HCT116 (cell line): ENCODE measurements at regions not wholly inside any gene's neighbourhood (a gene's known extent, or its start where the extent isn't known, plus 50 kb on each side); places are given as distances from the start of the nearest gene placed in this dataset.

Experiments used
- ATAC-seq: fragments of 200-7000 bp; cut with Tn5 transposase; 2 replicates; pipeline ENCODE4 v1.9.1; 2020; ENCODE audit warnings: mild to moderate bottlenecking, moderate library complexity
- BruUV-seq: library from RNA; stranded (reverse); fragments of 400-500 nt; replicated peaks from 2 replicates; lab custom pipeline; 2021; lab: Mats Ljungman, UMichigan
- CTCF ChIA-PET: fragments of 300-600 bp; sonication (Branson Sonifier 250); formaldehyde crosslinking; loops from one replicate; lab custom pipeline; 2021; ENCODE audit warnings: antibody characterized with exemption; lab: Charles Lee
- POLR2A ChIA-PET: fragments of 300-600, 350-600 bp; sonication (Branson Sonifier 250); formaldehyde crosslinking; loops from one replicate; lab custom pipeline; 2021; ENCODE audit warnings: antibody characterized with exemption; lab: Charles Lee
- RAD21 ChIA-PET, 2 experiments: fragments of 300-600 bp; sonication (Branson Sonifier 250); formaldehyde crosslinking; loops; one replicate each; lab custom pipeline; 2023; ENCODE audit warnings: low total read pairs in 2 of 2; ENCODE audit not compliant: uncharacterized antibody in 2 of 2, unreplicated experiment in 2 of 2, low non-redundant PET in 1 of 2; lab: Charles Lee
- DNase-seq: peaks from one replicate; pipeline ENCODE4 v3.0.0-alpha.2; 2010; ENCODE audit warnings: low read depth, low spot score
- H2AFZ ChIP-seq: fragments of 200-600 bp; shearing (Covaris generic), sonication (generic); 2 replicates; pipeline ENCODE4 v1.6.1; 2017; ENCODE audit warnings: low read depth, mixed run types, mixed read lengths, antibody characterized with exemption, low read length; ENCODE audit not compliant: poor library complexity, severe bottlenecking
- H3K27ac ChIP-seq: 2 replicates; pipeline ENCODE4 v1.5.1; 2012; ENCODE audit warnings: low read depth, low read length
- H3K27me3 ChIP-seq: fragments of 200-600 bp; sonication (generic); 2 replicates; pipeline ENCODE4 v1.6.1; 2016; ENCODE audit warnings: mixed run types, low read length, mixed read lengths; ENCODE audit not compliant: insufficient read depth
- H3K36me3 ChIP-seq, 2 experiments: fragments of 200-500 bp in 1 of 2; fragments of 200-600 bp in 1 of 2; sonication (Bioruptor generic) in 1 of 2; sonication (generic) in 1 of 2; 2 replicates each; pipeline versions ENCODE4 v1.5.1 to v1.6.1; 2014 to 2016; ENCODE audit warnings: low read length in 2 of 2, inconsistent platforms in 1 of 2, mixed read lengths in 1 of 2, mixed run types in 1 of 2; ENCODE audit not compliant: insufficient read depth in 2 of 2, control insufficient read depth in 1 of 2
- H3K4me1 ChIP-seq, 2 experiments: fragments of 200-600 bp in 1 of 2; sonication (generic) in 1 of 2; 2 replicates each; pipeline versions ENCODE4 v1.5.1 to v1.6.1; 2012 to 2017; ENCODE audit warnings: low read length in 2 of 2, inconsistent platforms in 1 of 2, mild to moderate bottlenecking in 1 of 2, mixed read lengths in 1 of 2, mixed run types in 1 of 2, moderate library complexity in 1 of 2; ENCODE audit not compliant: insufficient read depth in 2 of 2, control insufficient read depth in 1 of 2
- H3K4me2 ChIP-seq: fragments of 200-600 bp; sonication (generic); 2 replicates; pipeline ENCODE4 v1.6.1; 2017; ENCODE audit warnings: mixed run types, low read length, mixed read lengths
- H3K4me3 ChIP-seq, 2 experiments: fragments of 200-600 bp in 1 of 2; sonication (generic) in 1 of 2; replicated peaks in 1 of 2; 2 replicates each; pipeline ENCODE4 v1.5.1; 2011 to 2016; ENCODE audit warnings: low read length in 2 of 2, control low read depth in 1 of 2, low read depth in 1 of 2, mild to moderate bottlenecking in 1 of 2, mixed read lengths in 1 of 2, mixed run types in 1 of 2
- H3K79me2 ChIP-seq: fragments of 200-600 bp; sonication (generic); 2 replicates; pipeline ENCODE4 v1.6.1; 2017; ENCODE audit warnings: mild to moderate bottlenecking, mixed run types, low read length, moderate library complexity, mixed read lengths; ENCODE audit not compliant: insufficient read depth
- H3K9ac ChIP-seq: fragments of 200-600 bp; sonication (generic); 2 replicates; pipeline ENCODE4 v1.6.1; 2016; ENCODE audit warnings: low read length, mixed read lengths
- H3K9me2 ChIP-seq: fragments of 200-600 bp; sonication (generic), shearing (Covaris generic); 2 replicates; pipeline ENCODE4 v1.6.1; 2017; ENCODE audit warnings: mixed run types, mild to moderate bottlenecking, moderate library complexity; ENCODE audit not compliant: insufficient read depth
- H3K9me3 ChIP-seq, 2 experiments: fragments of 200-500 bp in 1 of 2; fragments of 200-600 bp in 1 of 2; sonication (Bioruptor generic) in 1 of 2; sonication (generic) in 1 of 2; 2 replicates each; pipeline ENCODE4 v1.6.1; 2014 to 2017; ENCODE audit warnings: low read length in 2 of 2, mixed read lengths in 2 of 2, inconsistent platforms in 1 of 2, low read depth in 1 of 2, mild to moderate bottlenecking in 1 of 2, mixed run types in 1 of 2, moderate library complexity in 1 of 2; ENCODE audit not compliant: control insufficient read depth in 1 of 2, insufficient read depth in 1 of 2
- H4K20me1 ChIP-seq: fragments of 200-600 bp; sonication (generic), shearing (Covaris generic); 2 replicates; pipeline ENCODE4 v1.6.1; 2017; ENCODE audit warnings: mixed run types, mild to moderate bottlenecking, moderate library complexity; ENCODE audit not compliant: insufficient read depth
- CEBPB ChIP-seq: IDR thresholded peaks from 2 replicates; pipeline ENCODE4 v1.6.1; 2012; ENCODE audit warnings: low read depth
- EZH2 ChIP-seq: fragments of 200-600 bp; sonication (generic); IDR thresholded peaks from 2 replicates; pipeline ENCODE4 v1.6.1; 2017; ENCODE audit warnings: antibody characterized with exemption, mixed run types
- EZH2phosphoT487 ChIP-seq: fragments of 200-600 bp; IDR thresholded peaks from 2 replicates; pipeline ENCODE4 v1.6.1; 2018; ENCODE audit warnings: antibody characterized with exemption, borderline replicate concordance
- JUND ChIP-seq: IDR thresholded peaks from 2 replicates; pipeline ENCODE4 v1.6.1; 2012
- POLR2AphosphoS5 ChIP-seq: IDR thresholded peaks from 2 replicates; pipeline ENCODE4 v1.6.1; 2011; ENCODE audit warnings: mild to moderate bottlenecking, low read depth, low read length, moderate library complexity
- SRF ChIP-seq: IDR thresholded peaks from 2 replicates; pipeline ENCODE4 v1.6.1; 2012; ENCODE audit warnings: low read depth
- TCF7L2 ChIP-seq: IDR thresholded peaks from 2 replicates; pipeline ENCODE4 v1.7.0; 2011; ENCODE audit warnings: borderline replicate concordance, inconsistent platforms; ENCODE audit not compliant: insufficient read depth, insufficient read length; ENCODE audit errors: extremely low read depth
- YY1 ChIP-seq: IDR thresholded peaks from 2 replicates; pipeline ENCODE4 v1.6.1; 2011; ENCODE audit warnings: low read length, low read depth, moderate library complexity, mild to moderate bottlenecking; ENCODE audit not compliant: insufficient replicate concordance; ENCODE audit errors: extremely low read depth
- ZNF274 ChIP-seq: fragments of 200-500 bp; sonication (Bioruptor generic); IDR thresholded peaks from 2 replicates; pipeline ENCODE4 v1.6.1; 2014; ENCODE audit warnings: mild to moderate bottlenecking, low read depth, low read length, inconsistent platforms
- intact Hi-C: fragments of 100-400 bp; cut with micrococcal nuclease; formaldehyde crosslinking; loops from 2 replicates; pipeline ENCODE4 v1.10.0; 2022

GRCh38 chr2:41941831-41942230, 106.0 kb upstream of the PKDCC start:
- Histone ChIP-seq H3K4me2 (no peak overlapping the region), H3K4me3 (no peak overlapping the region), H3K79me2 (no peaks in the 10 kb centered on the region), H3K36me3 (no peaks in the 10 kb centered on the region), H3K27me3 (peaks cover 16% of the 10 kb centered on the region; the same call in 1 of the 2 replicates), H3K9me3 (no peaks in the 10 kb centered on the region), H2AFZ (no peak overlapping the region), H3K9me2 (no peaks in the 10 kb centered on the region), H3K9ac (no peak overlapping the region), H4K20me1 (no peaks in the 10 kb centered on the region), H3K27ac (no peak overlapping the region), H3K4me1 (no peaks in the 10 kb centered on the region)
- TF ChIP-seq EZH2phosphoT487 (no peak), CEBPB (no peak), EZH2 (no peak), POLR2AphosphoS5 (no peak), SRF (no peak), JUND (no peak)
- intact Hi-C loops, result no loop called here
- RAD21 ChIA-PET, result no interaction called here
- BruUV-seq, result no TSS peak
- DNase-seq, result no peak
- ATAC-seq, result no peak
- CTCF ChIA-PET, result no interaction called here
- POLR2A ChIA-PET, result no interaction called here

GRCh38 chr2:41942278-41942677, 105.5 kb upstream of the PKDCC start:
- Histone ChIP-seq H3K4me1 (no peaks in the 10 kb centered on the region), H3K4me3 (no peak overlapping the region), H3K79me2 (no peaks in the 10 kb centered on the region), H2AFZ (no peak overlapping the region), H3K36me3 (no peaks in the 10 kb centered on the region), H3K4me2 (no peak overlapping the region)
- intact Hi-C loops, result no loop called here
- no peak for ATAC-seq
- POLR2A ChIA-PET, result no interaction called here
- no peak for DNase-seq
- TF ChIP-seq JUND (no peak), TCF7L2 (no peak), YY1 (no peak), ZNF274 (no peak)
- TF ChIP-seq, all 23 proteins: peak for 0
- Histone ChIP-seq H3K9ac (no peak overlapping the region), H3K27me3 (peaks cover 18% of the 10 kb centered on the region), H3K27ac (no peak overlapping the region), H3K9me2 (no peaks in the 10 kb centered on the region), H4K20me1 (no peaks in the 10 kb centered on the region), H3K9me3 (no peaks in the 10 kb centered on the region)
- no TSS peak for BruUV-seq
- CTCF ChIA-PET, result no interaction called here
- RAD21 ChIA-PET, result no interaction called here
